GM23338 (cell line): ENCODE measurements at regions not wholly inside any gene's neighbourhood (a gene's known extent, or its start where the extent isn't known, plus 50 kb on each side); places are given as distances from the start of the nearest gene placed in this dataset.

Source experiments
- CTCF ChIP-seq, 2 experiments: fragments of 200-600 bp in 1 of 2; sonication (generic) in 1 of 2; conservative IDR thresholded peaks; 2 replicates each; pipeline versions ENCODE4 v1.5.1 to v1.6.1; 2016 to 2017; ENCODE audit warnings: antibody characterized with exemption in 2 of 2, low read depth in 2 of 2, mild to moderate bottlenecking in 2 of 2, moderate library complexity in 1 of 2
- ETS1 ChIP-seq: IDR thresholded peaks from 2 replicates; pipeline ENCODE4 v1.6.1; 2016; ENCODE audit warnings: antibody characterized with exemption
- EZH2 ChIP-seq: fragments of 200-600 bp; sonication (generic); IDR thresholded peaks from one replicate; pipeline ENCODE4 v1.8.0; 2017; ENCODE audit warnings: antibody characterized with exemption, mild to moderate bottlenecking, low read depth; ENCODE audit not compliant: unreplicated experiment
- EZH2phosphoT487 ChIP-seq: fragments of 200-600 bp; sonication (generic); IDR thresholded peaks from one replicate; pipeline ENCODE4 v1.8.1; 2018; ENCODE audit warnings: antibody characterized with exemption; ENCODE audit not compliant: unreplicated experiment
- POLR2AphosphoS5 ChIP-seq: IDR thresholded peaks from 2 replicates; pipeline ENCODE4 v1.6.1; 2016; ENCODE audit warnings: antibody characterized with exemption, low read depth
- REST ChIP-seq: IDR thresholded peaks from one replicate; pipeline ENCODE4 v1.6.1; 2018; ENCODE audit warnings: antibody characterized with exemption; ENCODE audit not compliant: unreplicated experiment
- ZNF331 ChIP-seq: fragments of 250-450 bp; sonication (Bioruptor Pico); IDR thresholded peaks from 2 replicates; pipeline ENCODE4 v1.5.0; 2020; ENCODE audit warnings: low read depth, mild to moderate bottlenecking, moderate library complexity

- TF ChIP-seq CTCF (conservative IDR thresholded peaks at IDR 0.05; ENCODE audit: low read depth in 2 of 2) (no peak), EZH2 (no peak), POLR2AphosphoS5 (no peak), ETS1 (no peak), EZH2phosphoT487 (no peak), ZNF331 (no peak), REST (no peak)
Observed at GRCh38 chr5:7072188-7072587, 323.8 kb upstream of the ADCY2 start.
